ENCODE measurements at regions not wholly inside any gene's neighbourhood (a gene's known extent, or its start where the extent isn't known, plus 50 kb on each side); places are given as distances from the start of the nearest gene placed in this dataset.
"Not testable (repeated sequence)": the region's sequence is repeated elsewhere in the genome, so short reads cannot be mapped to it uniquely, and the experiment has no call there.

DNA sequence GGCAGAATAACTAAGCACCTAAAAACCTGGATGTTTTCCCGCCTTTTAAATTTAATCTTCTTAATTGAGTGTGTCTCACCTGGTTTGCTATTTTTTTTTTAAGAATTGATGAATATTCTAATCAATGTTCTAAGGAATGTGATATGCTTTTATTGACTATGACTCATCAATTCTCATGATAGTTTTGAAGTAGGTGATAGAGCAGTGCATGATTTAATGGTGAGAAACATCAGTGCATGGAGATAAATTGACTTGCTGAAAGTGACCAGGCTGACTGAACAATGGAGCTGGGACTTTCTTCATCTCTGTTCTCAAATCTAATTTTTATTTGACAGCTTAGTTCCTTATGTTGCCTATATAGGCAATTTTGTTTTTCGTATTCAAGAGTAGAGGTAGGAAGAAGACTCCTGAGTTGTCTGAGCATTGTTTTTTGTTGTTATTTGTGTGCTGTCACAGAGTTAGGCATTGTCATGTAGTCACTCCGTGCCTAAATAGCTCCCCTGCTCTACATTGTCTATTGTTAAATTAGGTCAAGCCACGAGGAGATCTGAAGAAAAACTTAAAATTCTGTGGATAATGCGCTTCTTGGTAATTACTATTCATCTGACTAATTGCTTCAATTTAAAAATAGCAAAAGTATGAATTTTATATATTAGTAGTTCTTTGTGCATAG lies 59.0 kb upstream of the NUTM2F start:
- DNase-seq (ENCODE audit: low read depth in 2 of 2) = not testable (repeated sequence)

DNA sequence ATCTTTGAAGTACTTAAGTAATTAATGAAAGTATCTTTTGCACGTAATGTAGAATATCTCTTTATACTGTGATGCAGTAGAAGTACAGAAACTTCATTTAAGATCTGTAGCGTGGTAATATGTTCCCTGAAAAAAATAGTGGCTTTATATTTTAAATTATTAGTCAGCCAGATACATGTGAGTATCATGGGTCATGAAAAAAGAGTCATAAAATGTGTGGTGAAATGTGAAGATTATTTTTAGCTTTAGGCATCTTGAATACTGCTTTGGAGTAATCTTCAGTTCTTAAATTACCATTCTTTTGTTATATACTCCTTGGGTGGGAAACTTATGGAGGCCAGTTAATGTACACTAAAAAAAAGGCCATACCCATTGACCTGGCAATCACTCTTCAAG lies 59.6 kb upstream of the NUTM2F start:
- DNase-seq (ENCODE audit: low read depth in 2 of 2) = not testable (repeated sequence)

DNA sequence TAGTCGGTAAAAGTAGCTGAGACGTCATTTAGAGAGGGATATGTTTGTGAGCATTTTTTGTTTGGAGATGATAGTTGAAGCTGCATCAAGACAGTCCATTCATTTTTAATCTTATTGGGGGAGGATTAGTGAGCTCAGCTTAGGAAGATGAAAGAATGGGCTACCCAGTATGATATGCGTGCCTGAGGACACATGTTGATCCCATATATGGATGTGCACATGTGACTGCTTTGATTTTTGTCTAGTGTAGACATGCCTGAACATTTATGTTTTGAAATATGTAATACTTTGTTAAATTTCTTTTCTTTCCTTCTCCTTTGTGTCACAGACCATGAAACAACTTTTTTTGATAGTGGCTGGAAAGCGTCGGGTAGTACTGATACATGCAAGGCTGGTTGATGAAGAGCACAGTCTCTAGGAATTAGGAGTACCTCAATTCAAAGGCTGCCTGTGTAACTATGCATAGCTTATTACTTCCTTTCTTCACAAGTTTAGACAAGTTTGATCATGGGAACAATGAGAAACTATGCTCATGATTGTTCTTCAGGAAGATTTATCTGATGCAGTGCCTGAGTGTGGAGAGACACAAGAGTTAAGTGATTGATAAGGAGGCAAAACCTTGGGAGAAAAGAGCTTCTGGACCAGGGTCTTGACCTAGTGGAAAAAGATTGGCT lies 62.1 kb upstream of the NUTM2F start:
- DNase-seq (ENCODE audit: low read depth in 2 of 2) = not testable (repeated sequence)

DNA sequence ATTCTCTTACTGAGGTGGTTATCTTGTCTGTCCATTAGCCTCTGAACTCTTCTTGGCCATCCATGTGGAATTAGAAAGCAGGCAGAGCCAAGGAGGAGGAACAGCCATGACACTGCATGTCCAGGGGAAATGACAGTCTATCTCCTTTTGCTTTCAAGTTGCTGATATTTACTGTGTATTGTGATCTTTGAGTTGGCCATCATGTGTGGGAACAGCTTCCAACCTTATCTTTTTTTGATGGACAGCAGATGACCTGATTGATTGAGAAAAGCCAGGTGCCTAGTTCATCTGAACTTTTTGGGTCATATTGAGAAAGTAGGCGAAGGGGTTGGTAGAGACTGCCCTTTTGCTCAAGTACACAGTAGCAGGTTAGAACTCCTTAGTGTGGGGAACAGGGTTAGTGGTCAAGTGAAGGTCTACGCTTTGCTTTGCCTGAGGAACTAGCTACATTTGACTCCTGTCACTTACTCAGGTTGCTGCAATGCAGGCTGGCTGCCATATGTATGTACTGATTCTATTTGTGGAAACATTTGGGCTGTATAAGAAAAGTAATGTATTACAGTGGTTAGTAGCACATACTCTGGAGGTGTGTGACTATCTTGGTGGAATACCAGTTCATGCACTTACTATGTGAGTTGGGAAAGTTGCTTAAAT lies 64.7 kb upstream of the NUTM2F start:
- DNase-seq (ENCODE audit: low read depth in 2 of 2) = not testable (repeated sequence)

DNA sequence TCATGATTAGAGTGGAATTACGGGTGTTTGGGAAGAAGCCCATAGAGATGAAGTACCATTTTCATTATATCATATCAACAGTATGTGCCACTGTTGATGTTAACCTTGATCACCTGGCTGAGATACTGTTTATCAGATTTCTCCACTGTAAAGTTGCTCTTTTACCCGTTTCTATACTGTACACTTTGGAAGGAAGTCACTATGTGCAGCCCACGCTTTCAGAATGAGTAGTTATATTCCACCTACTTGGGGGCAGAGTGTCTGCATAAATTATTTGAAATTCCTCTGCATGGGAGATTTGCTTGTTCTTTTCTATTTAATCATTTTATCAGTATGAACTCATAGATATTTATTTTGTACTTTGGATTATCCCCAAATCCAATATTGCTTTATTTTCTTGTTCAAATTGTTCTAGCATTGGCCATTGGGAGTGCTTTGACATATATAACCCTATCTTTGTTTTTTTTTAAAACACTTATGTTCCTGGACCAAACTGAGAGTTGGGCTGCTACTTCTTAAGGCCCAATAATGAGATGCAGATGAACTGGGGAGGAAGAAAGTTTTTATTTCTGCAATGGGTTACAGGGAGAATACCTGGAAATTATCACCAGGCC lies 69.4 kb upstream of the NUTM2F start:
- not testable (repeated sequence) for DNase-seq (ENCODE audit: low read depth in 2 of 2)

DNA sequence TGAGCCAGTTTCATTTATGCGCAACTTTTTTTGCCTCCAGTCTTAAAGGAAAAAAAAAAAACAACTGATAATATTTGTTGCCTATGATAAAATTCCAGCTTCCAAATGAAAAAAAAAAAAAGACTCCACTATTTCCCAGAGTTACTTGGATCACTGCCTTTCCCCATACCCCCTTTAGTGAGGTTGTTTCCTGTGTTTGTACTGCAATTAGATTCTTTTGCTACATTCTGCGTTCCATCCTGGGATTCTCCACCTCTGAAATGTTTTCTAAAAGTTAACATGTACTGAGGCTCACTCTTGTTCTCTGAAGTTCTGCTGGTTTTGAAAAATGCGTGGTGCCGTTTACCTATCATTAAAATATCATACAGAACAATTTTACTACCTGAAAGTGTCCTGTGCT lies 72.0 kb upstream of the NUTM2F start:
- DNase-seq (ENCODE audit: low read depth in 2 of 2) = not testable (repeated sequence)

DNA sequence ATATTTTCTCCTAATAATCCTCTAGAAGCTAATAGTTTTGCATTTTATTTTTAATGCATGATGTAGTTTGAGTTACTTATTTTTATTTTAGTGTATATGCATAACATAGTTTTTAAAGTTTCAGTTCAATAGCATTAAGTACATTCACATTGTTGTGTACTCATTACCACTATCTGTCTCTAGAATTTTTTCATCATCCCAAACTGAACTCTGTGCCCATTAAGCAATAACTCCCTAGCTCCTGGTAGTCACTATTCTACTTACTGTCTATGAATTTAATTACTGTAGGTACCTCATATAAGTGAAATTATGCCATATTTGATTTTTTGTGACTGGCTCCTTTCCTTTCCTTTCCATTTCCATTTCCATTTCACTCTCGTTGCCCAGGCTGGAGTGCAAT lies 74.4 kb upstream of the NUTM2F start:
- not testable (repeated sequence) for DNase-seq (ENCODE audit: low read depth in 2 of 2)

DNA sequence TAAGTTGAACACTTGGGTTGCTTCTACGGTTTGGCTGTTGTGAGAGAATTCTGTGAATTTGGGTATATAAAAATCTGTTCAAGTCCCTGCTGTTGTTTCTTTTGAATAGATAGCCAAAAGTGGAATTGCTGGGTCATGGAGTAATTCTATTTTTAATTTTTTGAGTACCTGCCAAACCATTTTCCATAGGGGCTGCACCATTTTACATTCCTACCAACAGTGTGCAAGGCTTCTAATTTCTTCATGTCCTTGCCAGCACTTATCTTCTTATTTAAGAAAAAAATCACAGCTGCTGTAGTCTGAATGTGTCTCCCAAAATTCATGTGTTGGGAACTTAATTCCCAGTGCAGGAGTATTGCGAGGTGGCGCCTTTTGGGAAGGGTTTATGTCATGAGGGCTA lies 75.1 kb upstream of the NUTM2F start:
- DNase-seq (ENCODE audit: low read depth in 2 of 2) = not testable (repeated sequence)

DNA sequence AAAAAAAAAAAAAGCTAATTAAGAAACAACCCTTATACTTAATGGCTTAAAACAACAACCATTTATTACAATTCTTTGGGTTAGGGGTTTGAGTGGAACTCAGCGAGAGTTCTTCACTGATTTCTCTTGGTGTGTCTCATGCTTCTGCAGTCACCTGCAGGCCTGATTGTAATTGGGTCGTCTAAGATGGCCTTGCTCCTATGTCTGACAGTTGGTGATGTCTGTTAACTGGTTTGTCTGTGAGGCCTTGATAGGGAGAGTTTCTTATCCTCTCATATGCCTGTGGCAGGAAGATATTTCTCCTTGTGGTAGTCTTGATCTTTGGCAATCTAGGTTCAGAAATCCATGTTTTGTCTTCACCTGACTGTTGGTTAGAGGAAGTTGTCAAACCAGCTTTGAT lies 85.2 kb upstream of the NUTM2F start:
- not testable (repeated sequence) for DNase-seq (ENCODE audit: low read depth in 2 of 2)

DNA sequence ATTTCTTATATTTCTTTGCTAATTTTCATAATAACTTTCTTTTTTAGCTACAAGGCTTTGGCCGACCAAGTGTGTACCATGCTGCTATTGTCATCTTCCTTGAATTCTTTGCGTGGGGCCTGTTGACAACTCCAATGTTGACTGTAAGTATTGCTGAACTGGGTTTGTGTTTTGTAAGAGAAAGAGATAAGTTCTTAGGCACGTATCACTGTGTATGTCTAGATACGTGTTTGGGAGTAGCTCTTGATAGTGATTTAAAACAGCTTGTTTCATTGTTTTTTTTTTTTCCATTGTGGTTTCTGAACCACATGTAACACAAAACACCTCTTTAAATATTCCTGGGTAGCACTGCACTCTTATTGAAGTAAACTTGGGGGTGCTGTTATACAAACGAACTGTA lies 86.7 kb upstream of the NUTM2F start:
- not testable (repeated sequence) for DNase-seq (ENCODE audit: low read depth in 2 of 2)

DNA sequence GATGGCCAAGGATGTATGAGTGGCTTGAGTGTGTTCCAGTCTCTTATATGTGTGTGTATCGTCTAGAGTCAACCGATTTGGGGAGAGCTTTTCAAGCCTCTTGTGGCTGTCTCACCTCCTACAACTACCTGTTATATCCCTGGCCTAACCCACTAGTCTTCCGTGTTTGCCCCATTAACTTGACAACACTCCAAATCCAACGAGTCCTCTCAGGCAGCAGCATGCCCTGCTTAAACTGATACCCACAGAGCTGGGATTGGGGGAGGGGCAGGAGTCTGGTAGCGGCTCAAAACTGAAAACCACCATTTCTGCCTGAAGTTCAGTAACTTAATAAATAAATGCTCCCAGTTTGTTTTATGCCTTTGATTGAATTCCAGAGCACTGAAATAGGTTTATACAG lies 91.7 kb upstream of the NUTM2F start:
- not testable (repeated sequence) for DNase-seq (ENCODE audit: low read depth in 2 of 2)

DNA sequence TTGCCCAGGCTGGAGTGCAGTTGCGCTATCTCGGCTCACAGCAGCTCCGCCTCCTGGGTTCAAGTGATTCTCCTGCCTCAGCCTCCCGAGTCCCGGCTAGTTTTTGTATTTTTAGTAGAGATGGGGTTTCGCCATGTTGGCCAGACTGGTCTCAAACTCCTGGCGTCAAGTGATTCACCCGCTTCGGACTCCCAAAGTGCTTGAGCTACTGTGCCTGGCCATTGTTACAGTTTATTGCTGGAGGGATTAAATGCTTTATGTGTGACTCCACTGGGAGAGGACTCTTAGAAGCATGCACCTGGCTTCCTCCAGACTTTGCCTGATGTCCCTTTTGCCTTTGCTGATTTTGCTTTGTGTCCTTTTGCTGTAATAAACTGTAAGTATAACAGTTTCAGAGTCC lies 93.5 kb upstream of the NUTM2F start:
- DNase-seq (ENCODE audit: low read depth in 2 of 2) = not testable (repeated sequence)

DNA sequence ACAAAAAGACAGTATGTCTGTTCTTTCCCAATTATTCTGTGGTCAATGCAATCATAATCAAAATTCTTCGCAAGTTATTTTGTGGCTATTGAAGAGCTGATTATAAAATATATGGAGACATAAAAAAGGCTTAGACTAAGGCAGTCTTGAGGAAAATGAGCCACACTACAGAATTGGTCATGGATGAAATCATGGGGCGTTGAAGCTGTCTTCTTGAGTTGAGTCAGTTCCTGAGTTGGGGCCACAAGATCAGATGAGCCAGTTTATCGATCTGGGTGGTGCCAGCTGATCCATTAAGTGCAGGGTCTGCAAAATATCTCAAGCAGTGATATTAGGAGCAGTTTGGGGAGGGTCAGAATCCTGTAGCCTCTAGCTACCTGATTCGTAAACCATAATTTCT lies 96.9 kb upstream of the NUTM2F start:
- not testable (repeated sequence) for DNase-seq (ENCODE audit: low read depth in 2 of 2)

DNA sequence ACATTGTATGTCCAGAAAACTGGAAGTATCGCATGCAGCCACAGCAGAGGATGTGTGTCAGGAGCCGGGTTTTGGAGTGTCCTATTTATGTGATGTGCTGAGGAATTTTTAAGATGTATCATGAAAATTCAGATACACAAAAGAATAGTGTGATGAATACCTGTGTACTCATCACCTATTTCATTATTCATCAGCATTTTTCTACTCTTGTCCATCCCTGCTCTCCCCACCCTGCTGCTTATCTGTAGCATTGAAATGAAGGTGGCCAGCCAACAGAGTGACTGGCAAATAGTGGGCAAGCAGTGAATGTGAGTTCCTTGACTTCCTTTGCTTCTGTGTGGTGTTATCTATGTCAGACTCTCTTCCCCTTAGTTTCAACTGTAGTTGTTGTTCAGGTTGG lies 108.7 kb upstream of the NUTM2F start:
- DNase-seq (ENCODE audit: low read depth in 2 of 2) = not testable (repeated sequence)

DNA sequence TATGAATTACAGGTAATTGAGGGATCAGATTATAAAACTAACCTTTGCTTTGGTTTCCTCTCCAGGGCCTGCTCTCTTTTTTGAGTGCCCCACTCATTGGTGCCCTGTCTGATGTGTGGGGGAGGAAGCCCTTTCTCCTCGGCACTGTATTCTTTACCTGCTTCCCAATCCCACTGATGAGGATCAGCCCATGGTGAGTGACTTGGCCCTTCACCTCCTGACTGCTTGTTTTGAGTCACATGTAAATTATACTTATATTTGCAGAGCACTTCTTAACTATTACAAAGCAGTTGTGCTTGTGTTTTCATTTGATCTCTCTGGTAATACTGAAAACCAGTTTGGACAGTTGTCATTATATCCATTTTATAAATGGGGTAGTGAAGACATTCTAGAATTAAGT lies 109.9 kb upstream of the NUTM2F start:
- not testable (repeated sequence) for DNase-seq (ENCODE audit: low read depth in 2 of 2)

DNA sequence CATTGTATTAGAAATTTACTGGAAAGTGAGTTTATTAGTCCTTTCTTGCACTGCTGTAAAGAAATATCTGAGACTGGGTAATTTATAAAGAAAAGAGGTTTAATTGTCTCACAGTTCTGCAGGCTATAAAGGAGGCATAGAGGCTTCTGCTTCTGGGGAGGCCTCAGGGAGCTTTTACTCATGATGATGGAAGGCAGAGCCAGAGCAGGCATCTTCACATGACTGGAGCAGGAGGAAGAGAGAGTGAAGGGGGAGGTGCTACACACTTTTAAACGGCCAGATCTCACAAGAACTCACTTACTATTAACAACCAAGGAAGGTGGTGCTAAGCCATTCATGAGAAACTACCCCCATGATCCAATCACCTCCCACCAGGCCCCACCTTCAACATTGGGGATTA lies 112.7 kb upstream of the NUTM2F start:
- DNase-seq (ENCODE audit: low read depth in 2 of 2) = not testable (repeated sequence)

DNA sequence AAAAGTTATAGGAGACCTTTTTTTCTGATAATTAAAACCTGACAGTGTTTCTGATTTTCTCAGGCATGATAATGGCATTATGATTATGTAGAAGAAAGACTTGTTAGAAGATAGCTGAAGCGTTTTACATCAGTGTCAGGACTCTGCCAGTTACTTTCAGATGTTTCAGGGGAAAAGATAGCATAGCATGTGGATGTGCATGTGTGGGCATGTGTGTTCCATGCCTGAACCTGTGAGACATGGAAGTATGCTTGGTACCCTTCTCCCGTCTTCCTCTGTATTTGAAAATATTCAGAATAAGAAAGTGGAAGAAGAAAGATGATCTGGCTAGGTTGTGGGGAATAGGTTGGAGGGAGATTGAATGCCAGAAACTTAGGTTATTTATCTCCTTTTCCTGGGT lies 113.1 kb upstream of the PCAT7 start:
- no peak for DNase-seq (ENCODE audit: low read depth in 2 of 2)

DNA sequence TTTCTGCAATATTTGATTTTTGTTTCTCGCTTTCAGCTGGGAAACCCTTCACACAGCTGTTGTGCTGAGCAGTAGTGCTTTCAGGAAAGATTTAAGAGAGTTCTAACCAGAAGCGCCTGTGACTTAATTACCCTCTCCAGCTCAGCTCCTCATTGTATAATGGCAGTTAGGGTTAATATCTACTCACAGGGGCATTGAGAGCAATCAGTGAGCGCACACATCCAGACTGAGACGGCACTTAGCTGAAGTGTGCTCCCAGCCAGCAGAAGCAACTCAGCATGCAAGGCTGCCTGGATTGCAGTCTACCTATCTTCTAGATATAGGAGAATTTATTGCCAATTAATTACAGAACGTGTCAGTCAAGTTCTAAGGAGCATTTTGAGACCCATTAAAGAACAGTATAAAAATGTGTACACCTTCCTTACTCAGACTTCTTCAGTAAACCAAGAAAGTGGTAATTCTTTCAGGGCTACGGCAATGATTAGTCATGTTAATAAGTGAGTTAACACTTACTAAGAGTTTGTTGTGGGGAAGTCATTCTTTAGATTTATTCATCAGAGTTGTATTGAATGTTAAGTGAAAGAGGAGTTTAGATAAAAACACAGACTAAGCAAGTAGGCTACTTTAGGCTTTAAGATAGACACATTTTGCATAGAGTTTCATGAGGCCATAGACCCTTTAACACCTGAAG lies 111.7 kb upstream of the PCAT7 start:
- no peak for DNase-seq (ENCODE audit: low read depth in 2 of 2)

DNA sequence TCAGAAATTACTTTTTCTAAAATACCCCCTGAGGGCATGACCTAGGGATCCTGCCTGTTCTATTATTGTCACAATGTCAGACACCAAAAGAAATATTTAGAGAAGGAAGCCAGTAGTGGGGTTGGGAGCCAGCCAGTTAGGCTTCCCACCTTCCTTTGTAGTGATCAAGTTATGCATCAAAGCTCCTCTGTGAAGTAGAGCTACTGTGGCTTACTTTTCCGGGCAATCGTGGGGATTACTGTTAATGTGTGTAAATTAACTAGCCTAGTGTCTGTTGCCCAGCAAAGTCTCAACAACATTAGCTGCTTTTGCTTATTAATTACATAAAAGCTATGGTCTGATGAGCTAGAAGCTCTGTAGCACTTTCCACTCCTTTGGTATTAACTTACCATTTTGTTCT lies 109.0 kb upstream of the PCAT7 start:
- DNase-seq (ENCODE audit: low read depth in 2 of 2) = no peak

DNA sequence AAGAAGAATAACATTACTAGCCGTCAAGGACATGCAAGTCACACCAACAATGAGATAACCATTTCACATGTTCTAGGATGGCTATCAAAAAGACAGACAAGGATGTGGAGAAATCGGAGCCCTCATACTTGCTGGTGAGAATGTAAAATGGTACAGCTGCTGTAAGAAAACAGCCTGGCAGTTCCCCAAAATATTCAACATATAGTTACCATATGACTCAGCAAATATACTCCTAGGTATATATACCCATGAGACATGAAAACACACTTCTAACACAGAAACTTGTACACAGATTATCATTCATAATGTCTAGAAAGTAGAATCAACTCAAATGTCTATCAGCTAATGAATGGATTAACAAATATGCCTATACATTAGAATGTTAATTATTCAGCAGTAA lies 105.4 kb upstream of the PCAT7 start:
- no peak for DNase-seq (ENCODE audit: low read depth in 2 of 2)

DNA sequence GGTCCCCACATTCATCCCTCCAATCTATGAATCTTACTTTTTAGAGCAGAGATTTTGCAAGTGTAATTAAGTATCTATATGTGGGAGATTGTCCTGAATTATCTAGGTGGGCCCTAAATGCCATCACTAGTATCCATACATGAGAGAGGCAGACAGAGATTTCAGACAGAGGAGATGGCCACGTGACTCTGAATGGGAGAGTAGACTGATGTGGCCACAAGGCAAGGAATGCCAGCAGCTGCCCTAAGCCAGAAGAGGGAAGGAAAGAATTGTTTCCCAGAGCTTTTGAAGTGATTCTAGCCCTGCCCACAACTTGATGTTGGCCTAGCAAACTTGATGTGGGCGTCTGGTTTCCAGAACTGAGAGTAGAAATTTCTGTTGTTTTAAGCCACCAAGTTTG lies 90.1 kb upstream of the PCAT7 start:
- DNase-seq (ENCODE audit: low read depth in 2 of 2) = no peak

DNA sequence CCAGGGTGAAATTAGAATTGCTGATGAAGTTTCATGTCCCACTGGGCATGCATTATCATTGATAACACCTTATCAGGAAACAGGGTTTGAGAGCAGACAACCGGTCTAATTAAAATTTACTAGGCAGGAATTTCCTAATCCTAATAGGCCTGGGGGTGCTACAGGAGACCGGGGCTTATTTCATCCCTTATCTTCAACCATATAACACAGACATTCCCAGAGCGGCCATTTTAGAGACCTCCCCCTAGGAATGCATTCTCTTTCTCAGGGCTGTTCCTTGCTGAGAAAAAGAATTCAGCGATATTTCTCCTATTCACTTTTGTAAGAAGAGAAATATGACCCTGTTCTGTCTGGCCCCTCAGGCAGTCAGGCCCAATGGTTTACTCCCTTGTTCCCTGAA lies 82.8 kb upstream of the PCAT7 start:
- DNase-seq (ENCODE audit: low read depth in 2 of 2) = not testable (repeated sequence)
